Neural crest cell (in vitro differentiated cells): ENCODE measurements at regions not wholly inside any gene's neighbourhood (a gene's known extent, or its start where the extent isn't known, plus 50 kb on each side); places are given as distances from the start of the nearest gene placed in this dataset.

Experiments
- DNase-seq: peaks from one replicate; pipeline ENCODE4 v3.0.0; 2021; ENCODE audit warnings: low read depth, mixed read lengths, low spot score
- H3K27ac Mint-ChIP-seq: one replicate; pipeline ENCODE4 v1.8.0; 2021; ENCODE audit warnings: mild to moderate bottlenecking, mixed read lengths; ENCODE audit not compliant: unreplicated experiment
- H3K27me3 Mint-ChIP-seq: 2 replicates; pipeline ENCODE4 v1.8.0; 2021; ENCODE audit warnings: low read depth, mild to moderate bottlenecking, mixed read lengths
- H3K36me3 Mint-ChIP-seq: 2 replicates; pipeline ENCODE4 v1.8.0; 2021; ENCODE audit warnings: low read depth, mild to moderate bottlenecking, mixed read lengths
- H3K4me1 Mint-ChIP-seq: 2 replicates; pipeline ENCODE4 v1.8.0; 2021; ENCODE audit warnings: mixed read lengths
- H3K4me3 Mint-ChIP-seq: one replicate; pipeline ENCODE4 v1.8.0; 2021; ENCODE audit warnings: mild to moderate bottlenecking, mixed read lengths
- H3K9me3 Mint-ChIP-seq: 2 replicates; pipeline ENCODE4 v1.8.0; 2021; ENCODE audit warnings: mixed read lengths
- CTCF ChIP-seq: fragments of 200-600 bp; sonication (generic); conservative IDR thresholded peaks from 2 replicates; pipeline ENCODE4 v1.5.0; 2021; ENCODE audit warnings: antibody characterized with exemption, mild to moderate bottlenecking

GRCh38 chr4:163592212-163592611, 97.7 kb downstream of the TMA16 start:
- Mint-ChIP-seq H3K9me3 (peaks cover 5% of the 10 kb centered on the region), H3K4me1 (no peaks in the 10 kb centered on the region), H3K27me3 (no peaks in the 10 kb centered on the region), H3K27ac (no peak overlapping the region), H3K36me3 (no peaks in the 10 kb centered on the region), H3K4me3 (no peak overlapping the region)
- DNase-seq, result no peak
- no peak for TF ChIP-seq CTCF

- no peak overlapping the region for H3K4me3 Mint-ChIP-seq
- no peaks in the 10 kb centered on the region for H3K36me3 Mint-ChIP-seq
- H3K27ac Mint-ChIP-seq, result no peak overlapping the region
- no peaks in the 10 kb centered on the region for H3K27me3 Mint-ChIP-seq
- DNase-seq, result no peak
- TF ChIP-seq CTCF, result no peak
- H3K9me3 Mint-ChIP-seq, result peaks cover 3% of the 10 kb centered on the region
- H3K4me1 Mint-ChIP-seq, result no peaks in the 10 kb centered on the region
Measured at GRCh38 chr4:163595580-163595979, 101.1 kb downstream of the TMA16 start.

- Mint-ChIP-seq H3K27ac (no peak overlapping the region), H3K4me1 (no peaks in the 10 kb centered on the region), H3K27me3 (no peaks in the 10 kb centered on the region), H3K9me3 (peaks cover 3% of the 10 kb centered on the region), H3K36me3 (no peaks in the 10 kb centered on the region), H3K4me3 (no peak overlapping the region)
- no peak for DNase-seq
- TF ChIP-seq CTCF, result no peak
Measured at GRCh38 chr4:163598028-163598427, 103.5 kb downstream of the TMA16 start.

- no peak overlapping the region for H3K4me3 Mint-ChIP-seq
- H3K36me3 Mint-ChIP-seq, result no peaks in the 10 kb centered on the region
- DNase-seq, result no peak
- H3K27ac Mint-ChIP-seq, result no peak overlapping the region
- no peaks in the 10 kb centered on the region for H3K4me1 Mint-ChIP-seq
- peaks cover 3% of the 10 kb centered on the region for H3K9me3 Mint-ChIP-seq
- no peak for TF ChIP-seq CTCF
- H3K27me3 Mint-ChIP-seq, result no peaks in the 10 kb centered on the region
Measured at GRCh38 chr4:163598489-163598888, 104.0 kb downstream of the TMA16 start.

GRCh38 chr4:163600727-163601126, 106.2 kb downstream of the TMA16 start:
- peaks cover 3% of the 10 kb centered on the region for H3K9me3 Mint-ChIP-seq
- DNase-seq, result no peak
- TF ChIP-seq CTCF, result no peak
- H3K4me3 Mint-ChIP-seq, result no peak overlapping the region
- H3K36me3 Mint-ChIP-seq, result no peaks in the 10 kb centered on the region
- no peak overlapping the region for H3K27ac Mint-ChIP-seq
- no peaks in the 10 kb centered on the region for H3K4me1 Mint-ChIP-seq
- H3K27me3 Mint-ChIP-seq, result no peaks in the 10 kb centered on the region

GRCh38 chr4:163603257-163603656, 108.8 kb downstream of the TMA16 start:
- H3K27me3 Mint-ChIP-seq, result no peaks in the 10 kb centered on the region
- H3K27ac Mint-ChIP-seq, result no peak overlapping the region
- DNase-seq, result no peak
- no peak overlapping the region for H3K4me3 Mint-ChIP-seq
- H3K36me3 Mint-ChIP-seq, result no peaks in the 10 kb centered on the region
- no peak for TF ChIP-seq CTCF
- H3K4me1 Mint-ChIP-seq, result no peaks in the 10 kb centered on the region
- no peaks in the 10 kb centered on the region for H3K9me3 Mint-ChIP-seq
